22Rv1 (cell line): ENCODE measurements at regions not wholly inside any gene's neighbourhood (a gene's known extent, or its start where the extent isn't known, plus 50 kb on each side); places are given as distances from the start of the nearest gene placed in this dataset.

Experiments
- CTCF ChIP-seq: fragments of 450-650 bp; IDR thresholded peaks from 2 replicates; pipeline ENCODE4 v1.5.1; 2017; ENCODE audit warnings: mild to moderate bottlenecking
- ZFX ChIP-seq: fragments of 450-650 bp; IDR thresholded peaks from 2 replicates; pipeline ENCODE4 v1.6.1; 2017; ENCODE audit warnings: antibody characterized with exemption, borderline replicate concordance

- TF ChIP-seq CTCF: no peak
- TF ChIP-seq ZFX: no peak
These were observed 1074.7 kb downstream of the ADGRL3 start for GRCh38 chr4:62274782-62275181.
